ENCODE measurements at regions not wholly inside any gene's neighbourhood (a gene's known extent, or its start where the extent isn't known, plus 50 kb on each side); places are given as distances from the start of the nearest gene placed in this dataset.

DNA sequence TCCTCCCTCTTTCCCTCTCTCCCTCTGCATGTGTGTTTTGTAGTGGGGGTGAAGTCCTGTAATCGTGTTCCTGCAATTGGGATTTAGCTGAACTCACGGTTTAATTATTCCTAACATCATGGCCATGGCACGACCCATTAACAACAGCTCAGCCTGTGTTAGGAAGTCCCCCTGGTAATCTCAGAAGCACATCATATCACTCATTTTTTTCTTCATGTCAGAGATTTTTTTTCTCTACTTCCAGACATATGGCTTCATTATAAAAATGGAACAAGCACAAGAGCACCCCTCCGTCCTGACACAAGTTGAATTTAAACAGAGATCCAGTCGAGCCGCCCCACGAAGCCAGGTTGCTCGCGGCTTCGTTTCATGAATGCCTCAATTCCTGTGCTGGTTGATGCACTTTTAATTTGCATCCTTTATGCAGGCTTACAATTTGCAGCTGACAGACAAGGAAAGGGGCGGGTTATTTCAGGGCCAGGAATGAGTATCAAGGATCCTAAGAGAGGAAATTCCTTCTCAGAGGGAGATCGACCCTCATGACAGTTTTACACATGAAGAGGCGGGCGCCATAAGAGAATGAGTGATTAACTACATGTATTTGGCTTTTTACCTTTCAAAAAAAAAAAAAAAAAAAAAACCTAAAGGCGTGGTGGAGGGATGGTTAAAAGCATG lies 192.9 kb downstream of the MAF start (continued):
- TF ChIP-seq CHD7 (IDR thresholded peaks at IDR 0.05; ENCODE audit: insufficient replicate concordance, low read length) (no peak), EZH2 (IDR thresholded peaks at IDR 0.05; ENCODE audit: low read depth, low read length, severe bottlenecking) (no peak), TEAD4 (IDR thresholded peaks at IDR 0.05; ENCODE audit: low read depth, low read length) (no peak), POLR2A (IDR thresholded peaks at IDR 0.05; ENCODE audit: control extremely low read depth in 1 of 2, low read depth in 2 of 2, low read length in 2 of 2) (no peak)
- TF ChIP-seq, protein P1, sequence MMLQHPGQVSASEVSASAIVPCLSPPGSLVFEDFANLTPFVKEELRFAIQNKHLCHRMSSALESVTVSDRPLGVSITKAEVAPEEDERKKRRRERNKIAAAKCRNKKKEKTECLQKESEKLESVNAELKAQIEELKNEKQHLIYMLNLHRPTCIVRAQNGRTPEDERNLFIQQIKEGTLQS (IDR thresholded peaks at IDR 0.05; ENCODE audit: insufficient read depth, low read depth, low read length) = no peak

All from H1 (cell line).